ENCODE measurements at regions not wholly inside any gene's neighbourhood (a gene's known extent, or its start where the extent isn't known, plus 50 kb on each side); places are given as distances from the start of the nearest gene placed in this dataset.
A peak's percentile ranks its signal among the peaks of the same experiment; 100 is the strongest.

DNA sequence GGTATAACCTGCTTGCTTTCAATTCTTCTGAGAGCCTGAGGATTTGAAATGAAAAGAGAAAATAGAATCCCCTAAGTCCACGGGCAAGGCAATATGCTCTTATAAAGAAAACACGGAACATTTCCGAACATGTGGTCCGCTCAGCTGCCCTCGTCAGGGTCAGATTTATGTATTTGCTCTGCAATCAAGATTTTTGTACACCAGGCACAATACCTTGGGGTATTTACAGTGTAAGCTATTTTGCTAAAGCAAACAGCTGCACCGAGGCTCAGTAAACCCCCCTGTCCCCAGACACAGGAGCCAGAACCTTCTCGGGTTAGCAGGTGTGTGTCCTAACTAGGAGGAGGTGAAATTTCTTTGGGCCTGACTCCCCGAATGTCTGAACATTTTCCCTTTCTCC lies 155.8 kb upstream of the LRIG1 start:
- Histone ChIP-seq H3K27me3 (ENCODE audit: insufficient read depth, low read length) (no peaks in the 10 kb centered on the region), H3K36me3 (ENCODE audit: insufficient read depth, low read length) (no peaks in the 10 kb centered on the region), H3K4me1 (ENCODE audit: control insufficient read depth, insufficient read depth, low read length, unreplicated experiment) (no peaks in the 10 kb centered on the region), H3K4me3 (ENCODE audit: low read depth, low read length) (no peak overlapping the region), H3K27ac (ENCODE audit: low read depth, low read length) (no peak overlapping the region), H3K79me2 (ENCODE audit: control insufficient read depth, insufficient read depth, low read length, unreplicated experiment) (no peaks in the 10 kb centered on the region), H2AFZ (ENCODE audit: low read length, unreplicated experiment) (no peak overlapping the region)

DNA sequence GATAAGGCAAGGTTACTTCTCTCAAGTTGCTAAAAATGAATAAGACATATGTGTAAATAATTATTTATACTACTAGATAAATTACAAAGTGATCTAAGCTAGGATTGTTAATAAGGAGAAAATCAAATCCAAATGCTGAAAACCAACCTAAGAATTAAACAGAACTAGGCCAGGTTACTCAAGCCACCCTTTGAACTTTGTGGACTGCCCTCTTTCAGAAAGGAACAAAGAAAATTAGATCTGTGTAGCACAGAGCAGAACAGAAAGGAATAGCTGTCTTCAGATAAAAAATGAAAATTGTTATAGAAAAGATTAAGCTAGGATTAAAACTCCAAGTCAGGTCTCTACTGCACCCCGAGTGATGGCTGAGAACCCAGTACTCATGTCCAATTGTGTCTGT lies 158.2 kb upstream of the LRIG1 start:
- Histone ChIP-seq H2AFZ (ENCODE audit: low read length, unreplicated experiment) (no peak overlapping the region), H3K27ac (ENCODE audit: low read depth, low read length) (no peak overlapping the region), H3K27me3 (ENCODE audit: insufficient read depth, low read length) (no peaks in the 10 kb centered on the region), H3K79me2 (ENCODE audit: control insufficient read depth, insufficient read depth, low read length, unreplicated experiment) (no peaks in the 10 kb centered on the region), H3K4me1 (ENCODE audit: control insufficient read depth, insufficient read depth, low read length, unreplicated experiment) (no peaks in the 10 kb centered on the region), H3K36me3 (ENCODE audit: insufficient read depth, low read length) (no peaks in the 10 kb centered on the region), H3K4me3 (ENCODE audit: low read depth, low read length) (no peak overlapping the region)

DNA sequence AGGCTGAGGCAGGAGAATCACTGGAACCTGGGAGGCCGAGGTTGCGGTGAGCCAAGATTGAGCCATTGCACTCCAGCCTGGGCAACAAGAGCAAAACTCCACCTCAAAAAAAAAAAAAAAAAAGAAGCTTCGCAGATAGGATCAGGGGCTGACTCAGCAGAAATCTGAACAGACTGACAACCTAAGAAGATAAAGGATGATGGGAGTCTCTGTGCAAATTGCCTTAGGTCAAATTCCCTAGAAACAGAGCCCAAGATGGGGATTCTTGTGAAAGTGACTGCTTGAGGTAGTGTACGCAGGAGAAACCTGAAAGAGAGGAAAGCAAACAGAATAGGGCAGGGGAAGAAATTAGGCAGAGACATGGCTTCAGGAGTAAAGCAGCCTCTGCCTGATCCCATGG lies 160.8 kb upstream of the LRIG1 start:
- H3K36me3 ChIP-seq (ENCODE audit: insufficient read depth, low read length): no peaks in the 10 kb centered on the region
- no peak overlapping the region for H3K27ac ChIP-seq (ENCODE audit: low read depth, low read length)
- H2AFZ ChIP-seq (ENCODE audit: low read length, unreplicated experiment): no peak overlapping the region
- H3K4me1 ChIP-seq (ENCODE audit: control insufficient read depth, insufficient read depth, low read length, unreplicated experiment): no peaks in the 10 kb centered on the region
- no peaks in the 10 kb centered on the region for H3K27me3 ChIP-seq (ENCODE audit: insufficient read depth, low read length)
- no peaks in the 10 kb centered on the region for H3K79me2 ChIP-seq (ENCODE audit: control insufficient read depth, insufficient read depth, low read length, unreplicated experiment)
- no peak overlapping the region for H3K4me3 ChIP-seq (ENCODE audit: low read depth, low read length)

DNA sequence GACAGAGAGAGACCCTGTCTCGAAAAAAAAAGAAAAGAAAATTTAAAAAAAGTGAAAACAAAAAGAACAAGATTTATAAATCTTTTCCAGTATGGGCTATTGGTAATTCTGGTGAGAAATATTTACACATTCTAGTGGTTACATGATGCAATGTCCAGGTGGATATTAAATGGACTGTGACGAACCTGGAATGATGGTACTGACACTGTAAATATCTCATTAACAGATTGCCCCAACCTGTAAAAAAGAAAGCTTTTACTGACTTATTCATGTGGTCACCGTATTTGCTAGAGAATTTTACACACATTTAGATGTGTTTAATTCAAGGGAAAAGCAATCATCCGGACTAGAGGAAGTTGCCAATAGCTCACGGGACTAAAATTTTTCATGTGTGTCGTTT lies 162.1 kb upstream of the LRIG1 start:
- H3K36me3 ChIP-seq (ENCODE audit: insufficient read depth, low read length): no peaks in the 10 kb centered on the region
- no peak overlapping the region for H3K27ac ChIP-seq (ENCODE audit: low read depth, low read length)
- H3K4me1 ChIP-seq (ENCODE audit: control insufficient read depth, insufficient read depth, low read length, unreplicated experiment): no peaks in the 10 kb centered on the region
- no peaks in the 10 kb centered on the region for H3K79me2 ChIP-seq (ENCODE audit: control insufficient read depth, insufficient read depth, low read length, unreplicated experiment)
- H2AFZ ChIP-seq (ENCODE audit: low read length, unreplicated experiment): no peak overlapping the region
- no peaks in the 10 kb centered on the region for H3K27me3 ChIP-seq (ENCODE audit: insufficient read depth, low read length)
- no peak overlapping the region for H3K4me3 ChIP-seq (ENCODE audit: low read depth, low read length)

DNA sequence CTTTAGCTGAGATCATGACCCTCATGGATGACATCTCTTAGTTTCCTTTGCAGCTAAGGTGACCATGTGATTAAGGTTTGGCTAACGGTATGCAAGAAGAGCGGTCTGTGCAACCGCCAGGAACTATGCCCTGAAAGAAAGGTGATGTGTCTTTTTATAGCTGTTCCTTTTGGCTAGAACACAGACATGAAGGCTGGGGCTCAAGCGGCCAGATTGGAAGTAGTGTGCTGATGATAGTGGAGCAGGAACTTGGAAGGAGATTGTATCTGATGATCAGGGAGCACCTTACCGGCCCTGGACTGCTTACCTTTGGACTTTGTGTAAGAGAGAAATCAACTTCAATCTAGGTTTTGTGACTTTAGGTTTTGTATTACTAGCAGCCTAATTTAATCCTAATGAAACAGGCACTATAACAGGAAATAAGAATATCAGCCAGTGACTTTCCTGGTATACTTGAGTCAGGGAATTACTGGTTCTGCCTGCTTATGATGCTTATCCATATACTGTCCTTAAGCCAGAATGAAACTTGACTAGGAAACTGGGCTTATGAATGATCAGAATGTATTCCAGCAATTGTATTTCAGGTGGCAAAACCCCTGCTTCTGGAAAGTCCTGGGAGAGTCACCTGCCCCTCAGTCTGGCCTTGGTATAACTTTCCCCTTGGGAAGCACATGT lies 164.3 kb upstream of the LRIG1 start:
- Histone ChIP-seq H2AFZ (ENCODE audit: low read length, unreplicated experiment) (no peak overlapping the region), H3K27me3 (ENCODE audit: insufficient read depth, low read length) (no peaks in the 10 kb centered on the region), H3K27ac (ENCODE audit: low read depth, low read length) (no peak overlapping the region), H3K4me1 (ENCODE audit: control insufficient read depth, insufficient read depth, low read length, unreplicated experiment) (no peaks in the 10 kb centered on the region), H3K79me2 (ENCODE audit: control insufficient read depth, insufficient read depth, low read length, unreplicated experiment) (no peaks in the 10 kb centered on the region), H3K4me3 (ENCODE audit: low read depth, low read length) (no peak overlapping the region), H3K36me3 (ENCODE audit: insufficient read depth, low read length) (no peaks in the 10 kb centered on the region)

DNA sequence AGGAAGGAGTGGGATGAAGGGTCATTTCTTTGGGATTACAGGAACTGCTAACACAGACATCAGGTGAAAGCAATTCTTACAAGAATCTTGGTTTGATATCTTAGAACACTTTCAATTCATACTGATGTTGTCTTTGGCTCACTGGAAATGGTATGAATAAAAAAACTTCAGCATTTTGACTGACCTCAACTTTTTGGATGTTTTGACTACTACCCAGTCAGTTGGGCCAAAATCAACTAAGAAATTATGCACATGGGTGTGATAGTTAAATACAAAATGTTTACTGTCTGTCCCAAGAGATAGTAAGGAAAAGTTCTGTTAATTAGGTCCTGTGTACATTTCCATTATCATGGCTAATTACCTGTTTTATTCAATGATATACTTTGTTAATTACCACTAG lies 165.5 kb upstream of the LRIG1 start:
- no peaks in the 10 kb centered on the region for H3K4me1 ChIP-seq (ENCODE audit: control insufficient read depth, insufficient read depth, low read length, unreplicated experiment)
- H3K4me3 ChIP-seq (ENCODE audit: low read depth, low read length): no peak overlapping the region
- no peaks in the 10 kb centered on the region for H3K36me3 ChIP-seq (ENCODE audit: insufficient read depth, low read length)
- H3K79me2 ChIP-seq (ENCODE audit: control insufficient read depth, insufficient read depth, low read length, unreplicated experiment): no peaks in the 10 kb centered on the region
- no peak overlapping the region for H2AFZ ChIP-seq (ENCODE audit: low read length, unreplicated experiment)
- no peaks in the 10 kb centered on the region for H3K27me3 ChIP-seq (ENCODE audit: insufficient read depth, low read length)
- H3K27ac ChIP-seq (ENCODE audit: low read depth, low read length): no peak overlapping the region

DNA sequence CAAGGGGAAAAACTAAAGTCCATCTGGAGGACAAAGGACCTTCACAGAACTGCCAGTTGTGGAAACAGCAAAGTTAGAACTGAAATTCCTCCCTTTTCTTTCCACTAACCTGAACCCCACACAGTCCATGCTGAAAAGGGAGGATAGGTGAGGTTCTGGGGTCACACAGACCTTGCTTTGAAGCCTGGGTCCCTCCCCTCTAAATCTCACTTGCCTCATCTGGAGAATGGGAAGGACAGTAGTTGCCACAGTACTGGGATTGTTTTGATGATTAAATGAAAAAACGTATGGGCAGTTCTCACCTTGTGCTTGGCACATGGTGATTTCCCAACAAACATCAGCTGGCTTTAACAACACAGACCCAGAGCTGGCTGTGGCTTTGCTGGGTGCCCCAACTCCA lies 166.4 kb upstream of the LRIG1 start:
- H3K79me2 ChIP-seq (ENCODE audit: control insufficient read depth, insufficient read depth, low read length, unreplicated experiment): no peaks in the 10 kb centered on the region
- H2AFZ ChIP-seq (ENCODE audit: low read length, unreplicated experiment): no peak overlapping the region
- H3K4me3 ChIP-seq (ENCODE audit: low read depth, low read length): no peak overlapping the region
- H3K27me3 ChIP-seq (ENCODE audit: insufficient read depth, low read length): no peaks in the 10 kb centered on the region
- no peaks in the 10 kb centered on the region for H3K4me1 ChIP-seq (ENCODE audit: control insufficient read depth, insufficient read depth, low read length, unreplicated experiment)
- H3K36me3 ChIP-seq (ENCODE audit: insufficient read depth, low read length): no peaks in the 10 kb centered on the region
- H3K27ac ChIP-seq (ENCODE audit: low read depth, low read length): no peak overlapping the region

DNA sequence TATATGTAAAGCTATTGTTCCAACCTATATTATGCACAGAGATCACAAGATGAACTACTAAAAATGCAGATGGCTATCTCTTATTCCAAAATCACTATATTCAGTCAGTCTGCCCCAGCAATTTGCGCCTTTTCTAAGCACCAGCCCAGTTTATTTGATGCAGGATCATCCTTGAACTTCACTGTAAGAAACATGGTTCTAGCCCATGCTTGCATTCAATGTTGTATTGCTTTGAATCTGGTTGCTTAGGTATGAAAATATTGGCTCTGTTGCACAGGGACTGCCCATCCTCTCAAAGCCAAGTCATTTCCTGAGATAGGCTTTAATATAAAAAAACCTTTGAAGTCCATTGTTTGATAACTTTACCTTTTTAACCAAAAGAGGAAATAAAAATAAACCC lies 170.5 kb upstream of the LRIG1 start:
- H3K4me1 ChIP-seq (ENCODE audit: control insufficient read depth, insufficient read depth, low read length, unreplicated experiment): peaks cover 14% of the 10 kb centered on the region
- no peak overlapping the region for H2AFZ ChIP-seq (ENCODE audit: low read length, unreplicated experiment)
- no peak overlapping the region for H3K4me3 ChIP-seq (ENCODE audit: low read depth, low read length)
- H3K27ac ChIP-seq (ENCODE audit: low read depth, low read length): no peak overlapping the region
- no peaks in the 10 kb centered on the region for H3K36me3 ChIP-seq (ENCODE audit: insufficient read depth, low read length)
- H3K27me3 ChIP-seq (ENCODE audit: insufficient read depth, low read length): no peaks in the 10 kb centered on the region
- no peaks in the 10 kb centered on the region for H3K79me2 ChIP-seq (ENCODE audit: control insufficient read depth, insufficient read depth, low read length, unreplicated experiment)

DNA sequence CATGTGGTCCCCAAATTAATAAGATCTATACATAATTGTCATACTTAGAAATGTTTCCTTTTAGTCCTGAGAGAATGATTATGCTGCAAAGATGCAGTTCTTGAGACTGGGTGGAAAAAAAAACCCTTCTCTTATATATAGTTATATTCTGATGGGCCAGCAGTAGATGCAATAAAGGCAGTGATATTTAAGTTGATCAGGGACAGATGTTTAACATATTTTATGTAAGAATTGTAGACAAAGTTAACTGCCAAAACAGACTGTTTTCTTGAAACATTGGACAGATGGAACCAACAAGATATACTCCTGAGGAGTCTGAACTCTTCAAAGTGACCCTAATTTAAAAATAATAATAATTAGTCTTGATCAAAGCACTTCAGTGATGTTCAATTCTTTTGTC lies 172.0 kb upstream of the LRIG1 start:
- H3K4me3 ChIP-seq (ENCODE audit: low read depth, low read length): no peak overlapping the region
- H3K36me3 ChIP-seq (ENCODE audit: insufficient read depth, low read length): no peaks in the 10 kb centered on the region
- H3K27me3 ChIP-seq (ENCODE audit: insufficient read depth, low read length): no peaks in the 10 kb centered on the region
- H3K79me2 ChIP-seq (ENCODE audit: control insufficient read depth, insufficient read depth, low read length, unreplicated experiment): no peaks in the 10 kb centered on the region
- H3K27ac ChIP-seq (ENCODE audit: low read depth, low read length): no peak overlapping the region
- H2AFZ ChIP-seq (ENCODE audit: low read length, unreplicated experiment): no peak overlapping the region
- peaks cover 14% of the 10 kb centered on the region for H3K4me1 ChIP-seq (ENCODE audit: control insufficient read depth, insufficient read depth, low read length, unreplicated experiment)

DNA sequence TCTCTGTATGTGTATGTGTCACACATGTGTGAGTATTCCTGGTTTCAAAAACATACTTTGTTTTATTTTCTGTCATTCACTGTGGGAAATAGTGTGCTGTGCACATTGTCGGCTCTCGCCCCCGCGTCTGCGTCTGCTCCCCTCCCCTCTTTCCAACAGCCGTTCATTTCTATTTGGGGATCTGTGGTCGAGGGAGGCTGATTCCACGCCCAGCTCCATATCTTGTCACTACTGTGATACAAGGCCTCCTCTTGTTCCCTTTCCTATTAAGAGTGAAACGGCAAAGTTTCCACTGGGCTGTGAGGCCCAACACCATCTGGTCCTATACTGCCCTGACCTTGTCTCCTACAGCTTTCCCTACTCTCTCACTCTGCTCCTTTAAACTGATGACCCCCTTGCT lies 172.5 kb upstream of the LRIG1 start:
- no peak overlapping the region for H3K27ac ChIP-seq (ENCODE audit: low read depth, low read length)
- no peak overlapping the region for H2AFZ ChIP-seq (ENCODE audit: low read length, unreplicated experiment)
- no peaks in the 10 kb centered on the region for H3K79me2 ChIP-seq (ENCODE audit: control insufficient read depth, insufficient read depth, low read length, unreplicated experiment)
- peaks cover 14% of the 10 kb centered on the region for H3K4me1 ChIP-seq (ENCODE audit: control insufficient read depth, insufficient read depth, low read length, unreplicated experiment)
- no peaks in the 10 kb centered on the region for H3K36me3 ChIP-seq (ENCODE audit: insufficient read depth, low read length)
- no peaks in the 10 kb centered on the region for H3K27me3 ChIP-seq (ENCODE audit: insufficient read depth, low read length)
- no peak overlapping the region for H3K4me3 ChIP-seq (ENCODE audit: low read depth, low read length)

DNA sequence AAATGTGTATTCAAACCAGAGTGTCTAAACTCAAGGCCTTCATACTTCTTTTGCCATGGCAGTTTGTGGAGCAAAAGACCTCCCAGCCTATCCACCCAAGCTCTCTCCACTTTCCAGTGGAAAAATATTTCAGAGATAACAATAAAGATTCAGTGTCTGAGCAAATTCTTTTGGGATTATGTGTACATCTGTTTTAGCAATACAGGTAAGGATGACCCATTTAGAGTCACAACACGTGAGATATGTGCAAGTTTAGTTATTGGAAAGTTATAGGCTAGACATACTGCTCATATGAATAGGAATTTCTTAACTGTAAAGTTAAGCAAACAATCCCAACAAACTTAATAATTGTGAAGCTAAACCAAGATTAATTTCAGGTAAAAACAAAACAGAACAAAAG lies 174.5 kb upstream of the LRIG1 start:
- no peaks in the 10 kb centered on the region for H3K79me2 ChIP-seq (ENCODE audit: control insufficient read depth, insufficient read depth, low read length, unreplicated experiment)
- no peak overlapping the region for H3K4me3 ChIP-seq (ENCODE audit: low read depth, low read length)
- H3K27ac ChIP-seq (ENCODE audit: low read depth, low read length): peak overlapping the region; percentile 72
- no peaks in the 10 kb centered on the region for H3K27me3 ChIP-seq (ENCODE audit: insufficient read depth, low read length)
- H3K36me3 ChIP-seq (ENCODE audit: insufficient read depth, low read length): no peaks in the 10 kb centered on the region
- H3K4me1 ChIP-seq (ENCODE audit: control insufficient read depth, insufficient read depth, low read length, unreplicated experiment): peaks cover 14% of the 10 kb centered on the region
- peak overlapping the region; percentile 74 for H2AFZ ChIP-seq (ENCODE audit: low read length, unreplicated experiment)

All from ACC112 (cell line).